ENCODE measurements at regions not wholly inside any gene's neighbourhood (a gene's known extent, or its start where the extent isn't known, plus 50 kb on each side); places are given as distances from the start of the nearest gene placed in this dataset.
A peak's percentile ranks its signal among the peaks of the same experiment; 100 is the strongest.

- Histone ChIP-seq H3K36me3 (no peaks in the 10 kb centered on the region), H3K27me3 (no peaks in the 10 kb centered on the region), H3K9me3 (no peaks in the 10 kb centered on the region), H3K4me3 (no peak overlapping the region), H3K4me1 (peaks cover 0 to under 1% (median under 1%) of the 10 kb centered on the region in 3 donors), H3K27ac (no peak overlapping the region)
- 77 to 85% methylated on average over 3 of the region's 3 CpGs for WGBS, 2 donors (ENCODE audit: low coverage in 1 of 2)
- no peak for ATAC-seq
- TF ChIP-seq EP300 (IDR thresholded peaks at IDR 0.05) (no peak), CTCF (IDR thresholded peaks at IDR 0.05) (no peak), POLR2A (IDR thresholded peaks at IDR 0.05) (no peak), POLR2AphosphoS5 (IDR thresholded peaks at IDR 0.05) (no peak)
Measured at GRCh38 chr1:182283746-182284544, 107.6 kb downstream of the GLUL start.

- Histone ChIP-seq H3K4me1 (no peaks in the 10 kb centered on the region), H3K9me3 (no peaks in the 10 kb centered on the region), H3K27ac (no peak overlapping the region), H3K36me3 (no peaks in the 10 kb centered on the region), H3K27me3 (no peaks in the 10 kb centered on the region), H3K4me3 (no peak overlapping the region)
- WGBS, 2 donors (ENCODE audit: low coverage in 1 of 2), result 53 to 58% methylated on average over 2 to 4 of the region's 6 CpGs
- no peak for ATAC-seq
- TF ChIP-seq POLR2AphosphoS5 (IDR thresholded peaks at IDR 0.05) (no peak), CTCF (IDR thresholded peaks at IDR 0.05) (no peak), EP300 (IDR thresholded peaks at IDR 0.05) (no peak), POLR2A (IDR thresholded peaks at IDR 0.05) (no peak)
Measured at GRCh38 chr1:182281541-182281940, 110.0 kb downstream of the GLUL start.

GRCh38 chr1:182280504-182280900 lies 111.1 kb downstream of the GLUL start:
- no peak overlapping the region for H3K4me3 ChIP-seq
- no peaks in the 10 kb centered on the region for H3K9me3 ChIP-seq
- no peak for ATAC-seq
- H3K36me3 ChIP-seq, result no peaks in the 10 kb centered on the region
- no peaks in the 10 kb centered on the region for H3K4me1 ChIP-seq
- no peaks in the 10 kb centered on the region for H3K27me3 ChIP-seq
- TF ChIP-seq CTCF (IDR thresholded peaks at IDR 0.05) (no peak), POLR2AphosphoS5 (IDR thresholded peaks at IDR 0.05) (no peak), POLR2A (IDR thresholded peaks at IDR 0.05) (no peak), EP300 (IDR thresholded peaks at IDR 0.05) (no peak)
- peak overlapping the region in 1 of 4 donors; percentile 35 for H3K27ac ChIP-seq
- 100% methylated on average over 2 of the region's 2 CpGs for WGBS, 2 donors (ENCODE audit: low coverage in 1 of 2)

- Histone ChIP-seq H3K27me3 (no peaks in the 10 kb centered on the region), H3K36me3 (no peaks in the 10 kb centered on the region), H3K4me1 (no peaks in the 10 kb centered on the region), H3K9me3 (no peaks in the 10 kb centered on the region), H3K27ac (peak overlapping the region in 2 of 4 donors; percentile 23 to 35), H3K4me3 (no peak overlapping the region)
- ATAC-seq, result peak; percentile 59
- no peak for TF ChIP-seq POLR2A (IDR thresholded peaks at IDR 0.05)
- TF ChIP-seq CTCF (IDR thresholded peaks at IDR 0.05), result no peak
- TF ChIP-seq EP300 (IDR thresholded peaks at IDR 0.05), result no peak
- TF ChIP-seq POLR2AphosphoS5 (IDR thresholded peaks at IDR 0.05), result no peak
- 44 to 83% methylated on average over 1 to 2 of the region's 9 CpGs for WGBS, 2 donors (ENCODE audit: low coverage in 1 of 2)
Measured at GRCh38 chr1:182279724-182280503, 111.7 kb downstream of the GLUL start.
